Thoracic aorta (tissue), 2 donors: ENCODE measurements at regions not wholly inside any gene's neighbourhood (a gene's known extent, or its start where the extent isn't known, plus 50 kb on each side); places are given as distances from the start of the nearest gene placed in this dataset.

Source experiments
- ATAC-seq: fragments of 150-250 bp; one replicate; pipeline ENCODE4 v1.8.0; 2017; ENCODE audit warnings: low read depth; ENCODE audit not compliant: insufficient number of reproducible peaks, low FRiP score
- DNase-seq: peaks from one replicate; pipeline ENCODE4 v3.0.0-alpha.2; 2020; ENCODE audit warnings: low spot score
- H3K27ac ChIP-seq, 2 donors: fragments of 200-600 bp; sonication (generic); 1 replicate in 1 of 2; 2 replicates in 1 of 2; pipeline ENCODE4 v1.5.1; 2016; ENCODE audit warnings: mild to moderate bottlenecking in 2 of 2, moderate library complexity in 2 of 2
- H3K27me3 ChIP-seq: fragments of 200-600 bp; sonication (generic); replicated peaks from 2 replicates; pipeline ENCODE4 v1.6.0; 2016; ENCODE audit warnings: mild to moderate bottlenecking; ENCODE audit not compliant: insufficient read depth
- H3K36me3 ChIP-seq: fragments of 200-600 bp; sonication (generic); one replicate; pipeline ENCODE4 v1.5.1; 2016
- H3K4me1 ChIP-seq, 2 donors: fragments of 200-600 bp; sonication (generic); 1 replicate in 1 of 2; 2 replicates in 1 of 2; pipeline versions ENCODE4 v1.5.1 to v1.6.0; 2016; ENCODE audit warnings: low read depth in 2 of 2, mild to moderate bottlenecking in 1 of 2; ENCODE audit not compliant: control insufficient read depth in 1 of 2
- H3K4me3 ChIP-seq: fragments of 200-600 bp; sonication (generic); 2 replicates; pipeline ENCODE4 v1.5.1; 2016; ENCODE audit warnings: mild to moderate bottlenecking
- H3K9me3 ChIP-seq: fragments of 200-600 bp; sonication (generic); 2 replicates; pipeline ENCODE4 v1.5.1; 2016
- TF ChIP-seq, protein P1 (sequence below): fragments of 200-600 bp; sonication (generic); IDR thresholded peaks from one replicate; pipeline ENCODE4 v1.5.1; 2019; ENCODE audit warnings: antibody characterized with exemption

DNA sequence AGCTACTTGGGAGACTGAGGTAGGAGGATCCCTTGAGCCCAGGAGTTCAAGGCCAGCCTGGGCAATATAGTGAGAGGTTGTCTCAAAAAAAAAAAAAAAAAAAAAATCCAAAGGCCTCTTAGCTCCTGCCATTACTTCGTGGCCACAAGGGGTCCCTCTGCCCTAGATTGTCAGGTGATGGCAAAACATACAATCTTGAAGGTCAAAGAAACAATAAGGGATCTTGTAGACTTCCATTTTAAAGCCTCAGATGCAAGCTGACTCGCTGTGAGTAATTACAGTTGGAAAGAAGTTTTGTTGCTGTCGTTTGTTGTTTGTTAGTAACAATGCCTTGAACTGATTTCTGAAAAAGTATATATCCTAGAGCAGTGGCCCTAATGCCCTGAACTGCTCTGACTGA is 55.9 kb upstream of the PLCL2 start:
- TF ChIP-seq, protein P1, sequence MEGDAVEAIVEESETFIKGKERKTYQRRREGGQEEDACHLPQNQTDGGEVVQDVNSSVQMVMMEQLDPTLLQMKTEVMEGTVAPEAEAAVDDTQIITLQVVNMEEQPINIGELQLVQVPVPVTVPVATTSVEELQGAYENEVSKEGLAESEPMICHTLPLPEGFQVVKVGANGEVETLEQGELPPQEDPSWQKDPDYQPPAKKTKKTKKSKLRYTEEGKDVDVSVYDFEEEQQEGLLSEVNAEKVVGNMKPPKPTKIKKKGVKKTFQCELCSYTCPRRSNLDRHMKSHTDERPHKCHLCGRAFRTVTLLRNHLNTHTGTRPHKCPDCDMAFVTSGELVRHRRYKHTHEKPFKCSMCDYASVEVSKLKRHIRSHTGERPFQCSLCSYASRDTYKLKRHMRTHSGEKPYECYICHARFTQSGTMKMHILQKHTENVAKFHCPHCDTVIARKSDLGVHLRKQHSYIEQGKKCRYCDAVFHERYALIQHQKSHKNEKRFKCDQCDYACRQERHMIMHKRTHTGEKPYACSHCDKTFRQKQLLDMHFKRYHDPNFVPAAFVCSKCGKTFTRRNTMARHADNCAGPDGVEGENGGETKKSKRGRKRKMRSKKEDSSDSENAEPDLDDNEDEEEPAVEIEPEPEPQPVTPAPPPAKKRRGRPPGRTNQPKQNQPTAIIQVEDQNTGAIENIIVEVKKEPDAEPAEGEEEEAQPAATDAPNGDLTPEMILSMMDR, result no peak
- peaks cover 11 to 23% of the 10 kb centered on the region in 2 donors for H3K4me1 ChIP-seq
- H3K36me3 ChIP-seq, result no peaks in the 10 kb centered on the region
- H3K27ac ChIP-seq, result no peak overlapping the region
- no peaks in the 10 kb centered on the region for H3K27me3 ChIP-seq
- DNase-seq, result no peak
- H3K4me3 ChIP-seq, result no peak overlapping the region
- no peak for ATAC-seq
- no peaks in the 10 kb centered on the region for H3K9me3 ChIP-seq

DNA sequence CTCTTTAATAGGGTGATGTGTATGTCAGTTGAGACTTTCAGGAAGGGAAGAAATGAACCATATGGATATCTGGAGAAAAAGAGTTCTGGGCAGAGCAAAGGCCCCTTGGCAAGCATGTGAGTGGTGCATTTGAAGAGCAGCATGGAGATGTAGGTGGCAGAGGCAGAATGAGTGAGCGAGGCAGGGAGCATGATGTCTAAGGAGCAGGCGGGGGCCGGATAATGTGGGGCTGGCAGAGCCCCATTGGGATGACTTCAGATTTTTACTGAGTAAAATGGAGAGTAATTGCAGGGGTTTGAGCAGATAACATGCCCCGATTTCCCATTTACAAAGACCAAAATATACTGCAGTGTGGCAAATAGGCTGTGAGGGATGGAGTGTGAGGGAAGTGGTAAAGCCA is 52.9 kb upstream of the PLCL2 start:
- TF ChIP-seq, protein P1, result no peak
- ATAC-seq, result no peak
- Histone ChIP-seq H3K36me3 (no peaks in the 10 kb centered on the region), H3K4me1 (peaks cover 0 to 13% of the 10 kb centered on the region in 2 donors), H3K4me3 (no peak overlapping the region), H3K27me3 (no peaks in the 10 kb centered on the region), H3K9me3 (no peaks in the 10 kb centered on the region), H3K27ac (no peak overlapping the region)
- DNase-seq, result no peak

- no peak overlapping the region for H3K4me3 ChIP-seq
- H3K36me3 ChIP-seq, result no peaks in the 10 kb centered on the region
- ATAC-seq (no peak), DNase-seq (no peak)
- H3K27me3 ChIP-seq, result no peaks in the 10 kb centered on the region
- TF ChIP-seq, protein P1, result no peak
- H3K27ac ChIP-seq, result no peak overlapping the region
- peaks cover 0 to 13% of the 10 kb centered on the region in 2 donors for H3K4me1 ChIP-seq
- H3K9me3 ChIP-seq, result no peaks in the 10 kb centered on the region
These were observed 50.5 kb upstream of the PLCL2 start for GRCh38 chr3:16834214-16834613.

DNA sequence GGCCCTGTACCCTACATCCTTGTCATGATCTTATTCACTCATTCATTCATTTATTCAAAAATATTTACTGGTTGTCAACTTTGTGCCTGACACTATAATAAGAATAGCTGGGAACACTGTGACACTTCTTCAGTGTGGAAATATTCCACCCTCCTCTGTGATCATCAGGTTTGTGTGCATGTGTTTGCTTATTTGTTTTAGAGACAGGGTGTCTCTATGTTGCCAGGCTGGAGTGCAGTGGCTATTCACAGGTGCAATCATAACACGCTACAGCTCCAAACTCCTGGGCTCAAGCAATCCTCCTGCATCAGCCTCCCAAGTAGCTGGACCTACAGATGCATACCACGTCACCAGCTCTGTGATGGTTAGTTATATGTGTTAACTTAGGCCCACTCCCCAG is 50.0 kb upstream of the PLCL2 start:
- TF ChIP-seq, protein P1, result no peak
- no peak overlapping the region for H3K4me3 ChIP-seq
- DNase-seq (no peak), ATAC-seq (no peak)
- H3K36me3 ChIP-seq, result no peaks in the 10 kb centered on the region
- no peaks in the 10 kb centered on the region for H3K9me3 ChIP-seq
- H3K27ac ChIP-seq, result no peak overlapping the region
- H3K27me3 ChIP-seq, result no peaks in the 10 kb centered on the region
- H3K4me1 ChIP-seq, result peaks cover 0 to 13% of the 10 kb centered on the region in 2 donors
